H9 (cell line): ENCODE measurements at regions not wholly inside any gene's neighbourhood (a gene's known extent, or its start where the extent isn't known, plus 50 kb on each side); places are given as distances from the start of the nearest gene placed in this dataset.

ENCODE experiments used
- DNase-seq: peaks from one replicate; pipeline ENCODE4 v3.0.0-alpha.2; 2017
- H2AFZ ChIP-seq: one replicate; pipeline ENCODE4 v1.6.1; 2013; ENCODE audit warnings: mild to moderate bottlenecking, low read length, control low read depth, moderate library complexity
- H2AK5ac ChIP-seq: 2 replicates; pipeline ENCODE4 v1.6.1; 2013; ENCODE audit warnings: low read length, control low read depth, mixed read lengths; ENCODE audit not compliant: insufficient read length
- H2BK120ac ChIP-seq: one replicate; pipeline ENCODE4 v1.6.1; 2013; ENCODE audit warnings: low read depth, mild to moderate bottlenecking, low read length, control low read depth, inconsistent platforms; ENCODE audit not compliant: poor library complexity, severe bottlenecking
- H2BK12ac ChIP-seq: 2 replicates; pipeline ENCODE4 v1.6.1; 2013; ENCODE audit warnings: low read length, control low read depth, mixed read lengths, low read depth; ENCODE audit not compliant: insufficient read length
- H2BK15ac ChIP-seq: 2 replicates; pipeline ENCODE4 v1.6.1; 2013; ENCODE audit warnings: low read depth, low read length, control low read depth
- H2BK20ac ChIP-seq: one replicate; pipeline ENCODE4 v1.6.1; 2013; ENCODE audit warnings: low read depth, mild to moderate bottlenecking, low read length, control low read depth, inconsistent platforms; ENCODE audit not compliant: poor library complexity, severe bottlenecking
- H2BK5ac ChIP-seq: 2 replicates; pipeline ENCODE4 v1.6.1; 2013; ENCODE audit warnings: low read length, control low read depth, mixed read lengths; ENCODE audit not compliant: insufficient read length
- H3K14ac ChIP-seq: 2 replicates; pipeline ENCODE4 v1.6.1; 2013; ENCODE audit warnings: low read length, control low read depth; ENCODE audit not compliant: insufficient read depth
- H3K18ac ChIP-seq: 2 replicates; pipeline ENCODE4 v1.6.1; 2013; ENCODE audit warnings: low read depth, mild to moderate bottlenecking, mixed read lengths, low read length, control low read depth; ENCODE audit not compliant: insufficient read length
- H3K23ac ChIP-seq: 2 replicates; pipeline ENCODE4 v1.6.1; 2013; ENCODE audit warnings: low read length, control low read depth, mixed read lengths, low read depth; ENCODE audit not compliant: insufficient read length
- H3K23me2 ChIP-seq: 2 replicates; pipeline ENCODE4 v1.6.1; 2013; ENCODE audit warnings: low read depth, mild to moderate bottlenecking, mixed read lengths, low read length, control low read depth; ENCODE audit not compliant: insufficient read length, poor library complexity, severe bottlenecking
- H3K27ac ChIP-seq: 2 replicates; pipeline ENCODE4 v1.5.1; 2013; ENCODE audit warnings: low read length, control low read depth, mixed read lengths, low read depth; ENCODE audit not compliant: insufficient read length
- H3K27me3 ChIP-seq: 2 replicates; pipeline ENCODE4 v1.6.1; 2013; ENCODE audit warnings: low read length, control low read depth, inconsistent platforms; ENCODE audit not compliant: insufficient read depth
- H3K4ac ChIP-seq: 2 replicates; pipeline ENCODE4 v1.6.1; 2013; ENCODE audit warnings: low read depth, mild to moderate bottlenecking, control low read depth, inconsistent platforms, low read length, moderate library complexity
- H3K4me1 ChIP-seq: 2 replicates; pipeline ENCODE4 v1.6.1; 2013; ENCODE audit warnings: low read length, control low read depth, inconsistent platforms; ENCODE audit not compliant: insufficient read depth
- H3K4me2 ChIP-seq: 2 replicates; pipeline ENCODE4 v1.6.1; 2013; ENCODE audit warnings: low read length, control low read depth, mixed read lengths; ENCODE audit not compliant: insufficient read length, insufficient read depth
- H3K56ac ChIP-seq: 2 replicates; pipeline ENCODE4 v1.6.1; 2013; ENCODE audit warnings: low read depth, mild to moderate bottlenecking, mixed read lengths, low read length, control low read depth; ENCODE audit not compliant: insufficient read length
- H3K79me1 ChIP-seq: 2 replicates; pipeline ENCODE4 v1.6.1; 2013; ENCODE audit warnings: low read depth, mild to moderate bottlenecking, moderate library complexity, low read length, control low read depth, inconsistent platforms; ENCODE audit not compliant: insufficient read depth, poor library complexity, severe bottlenecking
- H3K79me2 ChIP-seq: 2 replicates; pipeline ENCODE4 v1.6.1; 2013; ENCODE audit warnings: low read length, control low read depth, inconsistent platforms; ENCODE audit not compliant: insufficient read depth
- H3K9ac ChIP-seq: 2 replicates; pipeline ENCODE4 v1.6.1; 2013; ENCODE audit warnings: low read length, control low read depth, mixed read lengths; ENCODE audit not compliant: insufficient read length; ENCODE audit errors: extremely low read depth
- H3K9me3 ChIP-seq: one replicate; pipeline ENCODE4 v1.6.1; 2013; ENCODE audit warnings: low read depth, low read length, inconsistent platforms; ENCODE audit not compliant: control insufficient read depth
- H3T11ph ChIP-seq: one replicate; pipeline ENCODE4 v1.6.1; 2013; ENCODE audit warnings: mild to moderate bottlenecking, low read length, control low read depth, inconsistent platforms
- H4K20me1 ChIP-seq: one replicate; pipeline ENCODE4 v1.6.1; 2013; ENCODE audit not compliant: control insufficient read depth, insufficient read length, insufficient read depth
- H4K5ac ChIP-seq: 2 replicates; pipeline ENCODE4 v1.6.1; 2013; ENCODE audit warnings: low read depth, mild to moderate bottlenecking, mixed read lengths, low read length, control low read depth; ENCODE audit not compliant: insufficient read length
- H4K8ac ChIP-seq: replicated peaks from 2 replicates; pipeline ENCODE4 v1.6.1; 2013; ENCODE audit warnings: low read length, control low read depth, mixed read lengths, low read depth; ENCODE audit not compliant: insufficient read length
- H4K91ac ChIP-seq: 2 replicates; pipeline ENCODE4 v1.6.1; 2013; ENCODE audit warnings: low read depth, mild to moderate bottlenecking, moderate library complexity, mixed read lengths, low read length, control low read depth; ENCODE audit not compliant: insufficient read length
- H3K27ac Mint-ChIP-seq, 3 experiments: 2 replicates in 2 of 3; 3 replicates in 1 of 3; pipeline ENCODE4 v1.8.0; 2020 to 2021; ENCODE audit warnings: mixed read lengths in 3 of 3, mild to moderate bottlenecking in 1 of 3, moderate library complexity in 1 of 3
- H3K27me3 Mint-ChIP-seq: 2 replicates; pipeline ENCODE4 v1.8.0; 2021; ENCODE audit warnings: low read depth, mild to moderate bottlenecking, moderate library complexity, mixed read lengths
- H3K36me3 Mint-ChIP-seq, 3 experiments: 2 replicates in 2 of 3; 3 replicates in 1 of 3; pipeline ENCODE4 v1.8.0; 2020 to 2021; ENCODE audit warnings: low read depth in 3 of 3, mixed read lengths in 3 of 3; ENCODE audit not compliant: insufficient read depth in 1 of 3
- H3K4me1 Mint-ChIP-seq, 2 experiments: 2 replicates each; pipeline ENCODE4 v1.8.0; 2020; ENCODE audit warnings: mixed read lengths in 2 of 2
- H3K4me3 Mint-ChIP-seq, 2 experiments: 2 replicates in 1 of 2; 3 replicates in 1 of 2; pipeline ENCODE4 v1.8.0; 2020 to 2021; ENCODE audit warnings: mild to moderate bottlenecking in 2 of 2, mixed read lengths in 2 of 2, moderate library complexity in 1 of 2
- H3K9me3 Mint-ChIP-seq, 2 experiments: 2 replicates in 1 of 2; 3 replicates in 1 of 2; pipeline ENCODE4 v1.8.0; 2020; ENCODE audit warnings: mild to moderate bottlenecking in 2 of 2, mixed read lengths in 2 of 2, moderate library complexity in 1 of 2
- CTCF ChIP-seq: fragments of 200-600 bp; sonication (generic); conservative IDR thresholded peaks from 3 replicates; pipeline ENCODE4 v1.8.0; 2021; ENCODE audit warnings: antibody characterized with exemption, mild to moderate bottlenecking
- WGBS: extraction: QIAGEN DNeasy Blood & Tissue Kit; methylation state at CpG from one replicate; pipeline ENCODE4 v1.1.7; 2013; ENCODE audit warnings: missing lambda C conversion rate, low lambda C conversion rate, mixed read lengths; ENCODE audit not compliant: insufficient read length; ENCODE audit errors: extremely low coverage; 5-methylcytosine and 5-hydroxymethylcytosine counted together

- Histone ChIP-seq H2BK15ac (no peak overlapping the region), H3K79me1 (no peaks in the 10 kb centered on the region), H3K27ac (no peak overlapping the region), H4K91ac (no peak overlapping the region), H3K18ac (no peak overlapping the region), H4K8ac (no peak overlapping the region), H3K23me2 (no peaks in the 10 kb centered on the region), H3K9me3 (no peaks in the 10 kb centered on the region), H2BK20ac (no peak overlapping the region), H2BK5ac (no peak overlapping the region), H3K79me2 (no peaks in the 10 kb centered on the region), H3K4me1 (no peaks in the 10 kb centered on the region), H2BK12ac (no peak overlapping the region), H3K56ac (no peak overlapping the region), H2AFZ (no peak overlapping the region), H4K20me1 (no peaks in the 10 kb centered on the region), H3K14ac (no peak overlapping the region), H2AK5ac (no peak overlapping the region), H3K4me2 (no peak overlapping the region), H3T11ph (no peak overlapping the region), H2BK120ac (no peak overlapping the region), H3K27me3 (no peaks in the 10 kb centered on the region), H3K9ac (no peak overlapping the region), H4K5ac (no peak overlapping the region), H3K23ac (no peak overlapping the region), H3K4ac (no peak overlapping the region)
- no peak for DNase-seq
- no peak overlapping the region for H3K27ac Mint-ChIP-seq
- TF ChIP-seq CTCF: no peak
- H3K4me1 Mint-ChIP-seq: peaks cover 0 to 4% of the 10 kb centered on the region in 2 experiments; a peak in 1 of 4 replicates
- no peaks in the 10 kb centered on the region for H3K27me3 Mint-ChIP-seq
- no peaks in the 10 kb centered on the region for H3K9me3 Mint-ChIP-seq
- no CpG with 5 or more reads among the region's 3 CpGs for WGBS
- no peak overlapping the region for H3K4me3 Mint-ChIP-seq
- no peaks in the 10 kb centered on the region for H3K36me3 Mint-ChIP-seq
These were observed 63.3 kb upstream of the TP63 start for GRCh38 chr3:189567766-189568420.
